Nephron progenitor cell (in vitro differentiated cells): ENCODE measurements at regions not wholly inside any gene's neighbourhood (a gene's known extent, or its start where the extent isn't known, plus 50 kb on each side); places are given as distances from the start of the nearest gene placed in this dataset.

Experiments used
- DNase-seq: peaks from one replicate; pipeline ENCODE4 v3.0.0; 2021
- H3K27ac Mint-ChIP-seq: 2 replicates; pipeline ENCODE4 v1.8.0; 2021; ENCODE audit warnings: mild to moderate bottlenecking, moderate library complexity, mixed read lengths
- H3K27me3 Mint-ChIP-seq: 2 replicates; pipeline ENCODE4 v1.8.0; 2021; ENCODE audit warnings: mild to moderate bottlenecking, low read depth, mixed read lengths; ENCODE audit not compliant: poor library complexity
- H3K36me3 Mint-ChIP-seq: 2 replicates; pipeline ENCODE4 v1.8.0; 2021; ENCODE audit warnings: low read depth, mixed read lengths
- H3K4me1 Mint-ChIP-seq: 2 replicates; pipeline ENCODE4 v1.8.0; 2021; ENCODE audit warnings: mixed read lengths
- H3K4me3 Mint-ChIP-seq: 2 replicates; pipeline ENCODE4 v1.8.0; 2021; ENCODE audit warnings: mild to moderate bottlenecking, moderate library complexity, mixed read lengths
- H3K9me3 Mint-ChIP-seq: 2 replicates; pipeline ENCODE4 v1.8.0; 2021; ENCODE audit warnings: mild to moderate bottlenecking, moderate library complexity, mixed read lengths
- CTCF ChIP-seq: fragments of 200-600 bp; sonication (generic); IDR thresholded peaks from 2 replicates; pipeline ENCODE4 v1.5.0; 2021; ENCODE audit warnings: antibody characterized with exemption

GRCh38 chr5:68161156-68161555, 54.4 kb upstream of the PIK3R1 start:
- no peak for TF ChIP-seq CTCF
- peaks cover 9% of the 10 kb centered on the region for H3K4me1 Mint-ChIP-seq
- H3K27me3 Mint-ChIP-seq = no peaks in the 10 kb centered on the region
- no peak overlapping the region for H3K4me3 Mint-ChIP-seq
- H3K36me3 Mint-ChIP-seq = peaks cover 6% of the 10 kb centered on the region
- DNase-seq = no peak
- H3K27ac Mint-ChIP-seq = no peak overlapping the region
- H3K9me3 Mint-ChIP-seq = peaks cover 1% of the 10 kb centered on the region

DNA sequence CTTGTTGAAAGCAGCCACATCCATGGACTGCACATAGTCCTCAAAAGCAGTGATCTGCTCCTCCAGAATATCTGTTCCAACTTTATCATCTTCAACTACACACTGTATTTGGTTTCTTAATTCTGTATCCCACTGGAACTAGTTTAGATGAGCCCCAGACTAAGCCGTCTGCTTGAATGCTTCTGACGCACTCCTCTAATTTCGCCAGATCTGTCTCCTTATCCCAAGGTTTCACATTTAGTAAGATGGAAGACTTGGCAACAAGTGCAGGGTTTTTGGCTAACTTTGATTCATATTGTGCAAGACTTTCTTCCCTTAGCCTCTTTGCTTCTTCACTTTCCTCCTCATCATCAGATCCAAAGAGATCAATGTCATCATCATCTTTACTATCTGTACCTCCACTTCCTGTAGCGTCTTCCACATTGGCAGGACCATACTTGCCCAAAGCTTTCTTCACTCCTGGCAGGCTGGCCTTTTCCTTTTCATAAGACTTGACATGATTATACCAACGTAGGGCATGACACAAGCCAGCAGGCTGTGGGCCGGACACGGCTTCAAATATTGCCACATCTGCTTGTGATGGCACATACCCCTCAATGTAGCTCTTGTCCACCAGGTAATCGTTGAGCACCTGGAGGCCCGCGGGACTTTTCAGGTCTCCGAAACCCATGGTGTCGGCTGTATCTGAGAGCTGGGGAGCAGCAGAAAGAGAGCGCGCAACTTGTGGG, 56.2 kb upstream of the PIK3R1 start:
- DNase-seq = no peak
- H3K27ac Mint-ChIP-seq = no peak overlapping the region
- H3K9me3 Mint-ChIP-seq = no peaks in the 10 kb centered on the region
- no peaks in the 10 kb centered on the region for H3K36me3 Mint-ChIP-seq
- TF ChIP-seq CTCF = no peak
- H3K27me3 Mint-ChIP-seq = no peaks in the 10 kb centered on the region
- peaks cover 9% of the 10 kb centered on the region for H3K4me1 Mint-ChIP-seq
- H3K4me3 Mint-ChIP-seq = no peak overlapping the region

- no peak for TF ChIP-seq CTCF
- Mint-ChIP-seq H3K9me3 (no peaks in the 10 kb centered on the region), H3K36me3 (no peaks in the 10 kb centered on the region)
Measured at GRCh38 chr5:68155940-68156339, 59.6 kb upstream of the PIK3R1 start.

DNA sequence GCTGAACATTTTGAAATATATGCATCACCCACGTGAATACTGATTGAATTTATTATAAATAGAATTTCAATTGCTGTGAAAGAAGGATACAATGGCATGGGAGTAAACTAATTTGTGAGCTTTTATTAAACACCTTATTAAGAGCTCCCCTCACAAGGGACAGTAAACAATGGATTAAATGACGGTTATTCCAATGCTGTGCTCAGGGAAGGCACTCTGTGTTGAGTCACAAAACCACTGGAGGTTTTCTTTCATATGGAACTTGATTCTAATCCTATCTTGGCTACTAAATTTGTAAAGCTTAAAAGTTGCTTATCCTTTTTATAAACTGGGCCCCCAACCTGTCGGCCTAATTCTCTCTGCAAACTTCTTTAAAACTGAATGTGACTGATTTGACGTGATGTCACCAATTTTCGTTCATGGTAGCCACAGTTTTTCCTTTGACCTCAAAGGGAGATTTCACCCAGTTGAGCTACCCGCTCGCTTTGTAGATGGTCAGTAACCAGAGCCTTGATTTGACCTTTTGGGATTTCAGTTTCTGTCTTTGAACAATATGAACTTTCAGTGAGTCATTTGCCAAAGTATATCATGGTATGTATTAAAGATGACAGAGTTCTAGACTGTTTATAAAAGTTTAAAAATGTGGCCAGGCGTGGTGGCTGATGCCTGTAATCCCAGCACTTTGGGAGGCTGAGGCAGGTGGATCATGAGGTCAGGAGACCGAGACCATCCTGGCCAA, 61.3 kb upstream of the PIK3R1 start:
- TF ChIP-seq CTCF = no peak
- peaks cover 2% of the 10 kb centered on the region for H3K4me1 Mint-ChIP-seq
- H3K27ac Mint-ChIP-seq = no peak overlapping the region
- H3K4me3 Mint-ChIP-seq = no peak overlapping the region
- no peaks in the 10 kb centered on the region for H3K36me3 Mint-ChIP-seq
- DNase-seq = no peak
- H3K27me3 Mint-ChIP-seq = no peaks in the 10 kb centered on the region
- H3K9me3 Mint-ChIP-seq = no peaks in the 10 kb centered on the region

More at GRCh38 chr5:68155940-68156339, 59.6 kb upstream of the PIK3R1 start:
- H3K27ac Mint-ChIP-seq = no peak overlapping the region
- H3K4me3 Mint-ChIP-seq = no peak overlapping the region
- no peaks in the 10 kb centered on the region for H3K27me3 Mint-ChIP-seq
- H3K4me1 Mint-ChIP-seq = peaks cover 2% of the 10 kb centered on the region
- no peak for DNase-seq

DNA sequence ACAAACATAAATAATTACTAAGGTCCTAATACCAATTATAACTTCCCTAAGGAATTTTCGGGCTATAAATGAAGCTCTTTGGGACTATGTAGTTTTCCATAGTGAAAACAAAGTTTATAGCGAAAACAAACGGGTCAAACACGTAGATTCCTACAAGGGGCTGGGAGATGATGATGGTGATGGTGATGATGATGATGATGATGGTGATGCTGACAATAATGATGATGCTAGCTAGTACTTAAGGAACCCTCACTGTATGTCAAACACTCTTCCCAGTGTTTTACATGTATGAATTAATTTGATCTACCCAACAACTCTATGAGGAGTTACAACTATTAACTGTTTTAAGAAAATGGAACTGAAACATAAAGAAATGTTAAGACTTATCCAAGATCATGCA, 63.7 kb upstream of the PIK3R1 start:
- H3K9me3 Mint-ChIP-seq = no peaks in the 10 kb centered on the region
- peaks cover 5% of the 10 kb centered on the region for H3K4me1 Mint-ChIP-seq
- H3K36me3 Mint-ChIP-seq = no peaks in the 10 kb centered on the region
- H3K27me3 Mint-ChIP-seq = no peaks in the 10 kb centered on the region
- H3K4me3 Mint-ChIP-seq = no peak overlapping the region
- H3K27ac Mint-ChIP-seq = no peak overlapping the region
- no peak for TF ChIP-seq CTCF
- no peak for DNase-seq
